ENCODE measurements at regions not wholly inside any gene's neighbourhood (a gene's known extent, or its start where the extent isn't known, plus 50 kb on each side); places are given as distances from the start of the nearest gene placed in this dataset.
"Not testable (repeated sequence)": the region's sequence is repeated elsewhere in the genome, so short reads cannot be mapped to it uniquely, and the experiment has no call there.

DNA sequence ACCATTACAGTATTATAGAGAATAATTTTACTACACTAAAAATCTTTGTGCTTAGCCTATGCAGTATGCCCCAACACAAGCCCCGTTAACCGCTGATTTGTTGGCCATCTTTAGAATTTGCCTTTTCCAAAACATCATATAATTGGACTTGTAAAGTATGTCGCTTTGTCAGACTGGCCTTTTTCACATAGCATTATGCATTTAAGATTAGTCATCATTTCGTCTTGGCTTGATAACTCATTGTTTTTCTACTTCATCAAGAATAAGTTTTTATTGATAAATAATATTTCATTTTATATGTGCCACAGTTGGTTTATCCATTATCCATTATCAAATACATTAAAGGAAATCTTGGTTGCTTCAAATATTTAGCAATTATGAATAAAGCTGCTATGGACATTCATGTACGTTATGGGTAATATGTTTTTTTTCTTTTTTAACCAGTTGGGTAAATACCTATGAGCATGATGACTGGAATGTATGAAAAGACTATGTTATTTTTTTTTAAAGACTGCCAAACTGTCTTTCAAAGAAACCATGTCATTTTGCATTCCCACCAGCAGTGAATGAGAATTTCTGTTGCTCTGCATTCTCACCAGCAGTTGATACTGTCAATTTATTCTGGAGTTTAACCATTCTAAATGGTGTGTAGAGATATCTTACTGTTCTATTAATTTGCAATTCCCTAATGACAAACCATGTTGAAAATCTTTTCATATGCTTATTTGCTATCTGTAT is 273.1 kb upstream of the KCND2 start:
- no peak overlapping the region for H3K4me3 ChIP-seq (ENCODE audit: low read length)
- no peaks in the 10 kb centered on the region for H3K9me2 ChIP-seq (replicated peaks; ENCODE audit: insufficient read depth, low read length)
- H3K79me2 ChIP-seq (ENCODE audit: low read length), result no peaks in the 10 kb centered on the region
- no peaks in the 10 kb centered on the region for H4K20me1 ChIP-seq (ENCODE audit: insufficient read depth, low read depth, low read length)
- no peak overlapping the region for H3K9ac ChIP-seq (ENCODE audit: low read length)
- no peaks in the 10 kb centered on the region for H3K4me1 ChIP-seq (ENCODE audit: low read length)
- no peaks in the 10 kb centered on the region for H3K36me3 ChIP-seq (ENCODE audit: insufficient read depth, low read length)
- H2AFZ ChIP-seq (ENCODE audit: low read length), result no peak overlapping the region
- H3K27ac ChIP-seq (ENCODE audit: low read length), result no peak overlapping the region
- peaks cover 5% of the 10 kb centered on the region for H3K9me3 ChIP-seq (ENCODE audit: low read length)
- H3K27me3 ChIP-seq (ENCODE audit: low read length), result no peaks in the 10 kb centered on the region
- H3K4me2 ChIP-seq (ENCODE audit: low read depth, low read length, poor library complexity, severe bottlenecking), result no peak overlapping the region
- DNase-seq, result no peak

DNA sequence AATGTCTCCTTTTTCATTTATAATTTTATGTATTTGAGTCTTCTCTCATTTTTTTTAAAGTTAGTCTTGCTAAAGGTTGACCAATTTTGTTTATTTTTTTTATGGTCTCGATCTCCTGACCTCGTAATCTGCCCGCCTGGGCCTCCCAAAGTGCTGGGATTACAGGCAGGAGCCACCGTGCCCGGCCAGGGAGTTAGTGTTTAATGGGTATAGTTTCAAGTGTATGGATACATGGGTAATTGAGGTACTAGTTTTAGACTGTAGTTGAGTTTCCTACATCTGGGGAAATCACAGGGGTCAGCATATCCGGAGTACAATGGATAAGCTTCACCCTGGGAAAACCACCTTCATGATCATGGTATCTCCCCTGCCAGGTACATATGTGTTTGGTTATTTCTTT is 267.3 kb upstream of the KCND2 start:
- Histone ChIP-seq H3K4me2 (ENCODE audit: low read depth, low read length, poor library complexity, severe bottlenecking) (no peak overlapping the region), H3K4me1 (ENCODE audit: low read length) (no peaks in the 10 kb centered on the region), H3K27me3 (ENCODE audit: low read length) (no peaks in the 10 kb centered on the region), H3K9ac (ENCODE audit: low read length) (no peak overlapping the region), H3K36me3 (ENCODE audit: insufficient read depth, low read length) (no peaks in the 10 kb centered on the region), H3K79me2 (ENCODE audit: low read length) (no peaks in the 10 kb centered on the region), H2AFZ (ENCODE audit: low read length) (no peak overlapping the region), H3K4me3 (ENCODE audit: low read length) (no peak overlapping the region), H3K27ac (ENCODE audit: low read length) (no peak overlapping the region), H3K9me2 (replicated peaks; ENCODE audit: insufficient read depth, low read length) (no peaks in the 10 kb centered on the region), H3K9me3 (ENCODE audit: low read length) (peaks cover 14% of the 10 kb centered on the region), H4K20me1 (ENCODE audit: insufficient read depth, low read depth, low read length) (no peaks in the 10 kb centered on the region)
- no peak for DNase-seq

DNA sequence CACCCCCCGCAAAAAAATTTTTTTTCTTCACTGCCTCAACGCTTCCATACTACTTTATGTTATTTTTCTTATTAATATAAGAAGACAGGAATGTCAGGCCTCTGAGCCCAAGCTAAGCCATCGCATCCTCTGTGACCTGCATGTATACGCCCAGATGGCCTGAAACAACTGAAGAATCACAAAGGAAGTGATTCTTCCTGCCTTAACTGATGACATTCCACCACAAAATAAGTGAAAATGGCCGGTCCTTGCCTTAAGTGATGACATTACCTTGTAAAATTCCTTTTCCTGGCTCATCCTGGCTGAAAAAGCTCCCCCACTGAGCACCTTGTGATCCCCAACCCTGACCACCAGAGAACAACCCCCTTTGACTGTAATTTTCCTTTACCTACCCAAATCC is 258.7 kb upstream of the KCND2 start:
- not testable (repeated sequence) for H3K9me2 ChIP-seq (replicated peaks; ENCODE audit: insufficient read depth, low read length); H3K4me1 ChIP-seq (ENCODE audit: low read length); H2AFZ ChIP-seq (ENCODE audit: low read length); H3K9ac ChIP-seq (ENCODE audit: low read length); H3K27ac ChIP-seq (ENCODE audit: low read length); H3K27me3 ChIP-seq (ENCODE audit: low read length); H3K4me3 ChIP-seq (ENCODE audit: low read length); H3K79me2 ChIP-seq (ENCODE audit: low read length); H3K9me3 ChIP-seq (ENCODE audit: low read length); DNase-seq; H4K20me1 ChIP-seq (ENCODE audit: insufficient read depth, low read depth, low read length); H3K36me3 ChIP-seq (ENCODE audit: insufficient read depth, low read length); H3K4me2 ChIP-seq (ENCODE audit: low read depth, low read length, poor library complexity, severe bottlenecking)

DNA sequence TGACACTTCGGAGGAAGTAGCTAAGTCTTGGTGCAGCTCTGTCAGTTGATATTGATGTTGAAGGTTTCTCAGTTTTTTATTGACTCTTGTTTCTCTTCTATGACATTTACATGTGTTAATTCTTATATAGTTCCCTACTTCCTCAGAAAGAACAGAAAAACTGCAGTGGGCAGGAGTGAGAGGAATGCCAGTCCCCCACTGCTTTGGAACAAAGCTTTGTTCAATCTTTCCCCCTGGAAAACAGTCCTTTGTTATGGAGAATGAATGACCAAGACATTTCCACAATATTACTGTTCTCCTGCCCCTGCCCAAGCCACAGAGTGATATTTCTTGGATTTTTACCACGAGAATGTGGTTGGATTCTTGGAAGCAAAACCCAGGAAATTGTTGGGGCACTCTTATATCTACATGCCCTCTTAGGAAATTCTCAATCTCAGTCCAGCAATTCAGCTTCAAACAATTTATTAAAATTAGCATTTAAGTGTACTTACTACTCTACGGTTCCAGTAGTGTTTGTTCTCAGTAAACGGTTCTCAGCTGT is 258.0 kb upstream of the KCND2 start:
- no peak overlapping the region for H3K4me3 ChIP-seq (ENCODE audit: low read length)
- no peak overlapping the region for H2AFZ ChIP-seq (ENCODE audit: low read length)
- no peak overlapping the region for H3K27ac ChIP-seq (ENCODE audit: low read length)
- no peaks in the 10 kb centered on the region for H3K9me2 ChIP-seq (replicated peaks; ENCODE audit: insufficient read depth, low read length)
- H3K4me1 ChIP-seq (ENCODE audit: low read length), result no peaks in the 10 kb centered on the region
- no peak for DNase-seq
- no peak overlapping the region for H3K4me2 ChIP-seq (ENCODE audit: low read depth, low read length, poor library complexity, severe bottlenecking)
- no peaks in the 10 kb centered on the region for H3K36me3 ChIP-seq (ENCODE audit: insufficient read depth, low read length)
- H3K79me2 ChIP-seq (ENCODE audit: low read length), result no peaks in the 10 kb centered on the region
- peaks cover 3% of the 10 kb centered on the region; the same call in 1 of the 2 replicates for H3K9me3 ChIP-seq (ENCODE audit: low read length)
- H4K20me1 ChIP-seq (ENCODE audit: insufficient read depth, low read depth, low read length), result no peaks in the 10 kb centered on the region
- no peaks in the 10 kb centered on the region for H3K27me3 ChIP-seq (ENCODE audit: low read length)
- no peak overlapping the region for H3K9ac ChIP-seq (ENCODE audit: low read length)

DNA sequence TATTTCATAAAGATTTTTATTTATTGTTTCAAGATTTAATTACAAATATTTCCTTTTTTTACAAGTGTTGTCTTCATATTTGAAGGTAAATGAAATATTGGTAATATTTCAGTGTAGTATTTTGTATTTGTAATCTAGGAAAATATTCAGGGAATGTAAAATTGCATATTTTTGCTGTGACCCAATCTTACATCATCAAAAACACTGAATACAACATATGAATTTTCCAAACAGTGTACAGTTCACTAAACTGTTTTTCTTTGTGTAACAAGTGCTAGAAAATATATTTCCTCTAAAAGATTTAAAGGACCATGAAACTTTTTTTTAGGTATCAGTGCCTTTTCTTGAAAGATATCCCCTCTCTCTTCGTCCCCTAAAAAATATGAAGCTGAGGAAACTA is 251.9 kb upstream of the KCND2 start:
- Histone ChIP-seq H3K79me2 (ENCODE audit: low read length) (no peaks in the 10 kb centered on the region), H3K9me3 (ENCODE audit: low read length) (peaks cover 17% of the 10 kb centered on the region), H3K9me2 (replicated peaks; ENCODE audit: insufficient read depth, low read length) (no peaks in the 10 kb centered on the region), H3K4me2 (ENCODE audit: low read depth, low read length, poor library complexity, severe bottlenecking) (no peak overlapping the region), H3K4me1 (ENCODE audit: low read length) (no peaks in the 10 kb centered on the region), H3K27me3 (ENCODE audit: low read length) (no peaks in the 10 kb centered on the region), H3K9ac (ENCODE audit: low read length) (no peak overlapping the region), H3K27ac (ENCODE audit: low read length) (no peak overlapping the region), H3K4me3 (ENCODE audit: low read length) (no peak overlapping the region), H3K36me3 (ENCODE audit: insufficient read depth, low read length) (no peaks in the 10 kb centered on the region), H4K20me1 (ENCODE audit: insufficient read depth, low read depth, low read length) (no peaks in the 10 kb centered on the region), H2AFZ (ENCODE audit: low read length) (no peak overlapping the region)
- DNase-seq, result no peak

DNA sequence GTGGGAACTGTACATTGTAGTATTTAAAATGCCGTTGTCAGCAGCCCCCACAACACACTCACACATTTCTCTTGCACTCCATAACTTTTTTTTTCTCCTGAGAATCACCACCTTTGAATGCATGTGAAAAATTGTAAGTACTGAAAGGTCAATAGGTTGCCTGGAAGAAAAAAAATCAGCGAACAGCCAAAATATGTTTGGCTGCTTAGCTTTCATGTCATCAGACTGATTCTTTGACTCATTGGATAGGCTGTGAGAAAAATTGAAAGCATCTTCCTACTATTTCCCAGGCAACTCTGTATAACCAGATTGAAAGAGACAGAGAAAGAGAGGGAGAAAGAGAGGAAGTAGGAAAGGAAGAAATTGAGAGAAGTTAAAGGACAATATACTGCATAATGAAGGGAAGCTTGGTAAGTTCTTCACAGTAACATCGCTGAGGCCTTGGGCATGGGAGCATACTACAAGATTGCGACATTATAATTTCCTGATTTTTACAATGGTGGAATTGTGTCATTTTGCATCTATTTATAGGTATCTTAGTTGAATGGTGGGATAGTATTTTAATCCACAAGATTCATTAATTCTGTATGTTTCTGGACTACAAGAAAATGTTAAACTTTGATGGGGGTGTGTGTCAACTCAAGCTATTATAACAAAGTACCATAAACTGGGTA is 249.3 kb upstream of the KCND2 start:
- DNase-seq, result no peak
- no peaks in the 10 kb centered on the region for H3K36me3 ChIP-seq (ENCODE audit: insufficient read depth, low read length)
- no peak overlapping the region for H3K27ac ChIP-seq (ENCODE audit: low read length)
- no peaks in the 10 kb centered on the region for H3K79me2 ChIP-seq (ENCODE audit: low read length)
- H2AFZ ChIP-seq (ENCODE audit: low read length), result no peak overlapping the region
- no peak overlapping the region for H3K9ac ChIP-seq (ENCODE audit: low read length)
- H3K4me1 ChIP-seq (ENCODE audit: low read length), result no peaks in the 10 kb centered on the region
- H3K9me3 ChIP-seq (ENCODE audit: low read length), result peaks cover 14% of the 10 kb centered on the region
- H4K20me1 ChIP-seq (ENCODE audit: insufficient read depth, low read depth, low read length), result no peaks in the 10 kb centered on the region
- no peaks in the 10 kb centered on the region for H3K27me3 ChIP-seq (ENCODE audit: low read length)
- H3K4me3 ChIP-seq (ENCODE audit: low read length), result no peak overlapping the region
- H3K4me2 ChIP-seq (ENCODE audit: low read depth, low read length, poor library complexity, severe bottlenecking), result no peak overlapping the region
- no peaks in the 10 kb centered on the region for H3K9me2 ChIP-seq (replicated peaks; ENCODE audit: insufficient read depth, low read length)

DNA sequence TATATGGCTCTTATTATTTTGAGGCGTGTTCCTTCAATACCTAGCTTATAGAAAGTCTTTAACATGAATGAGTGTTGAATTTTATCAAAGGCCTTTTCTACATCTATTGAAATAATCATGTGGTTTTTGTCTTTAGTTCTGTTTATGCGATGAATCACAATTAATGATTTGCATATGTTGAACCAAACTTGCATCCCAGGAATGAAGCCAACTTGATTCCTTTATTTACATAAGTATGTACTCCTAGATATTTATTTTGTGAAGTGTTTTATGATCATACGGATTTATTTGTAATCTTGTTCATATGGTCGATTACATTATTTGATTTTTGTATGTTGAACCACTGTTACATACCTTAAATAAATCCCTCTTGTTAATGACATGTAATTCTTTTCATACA is 244.3 kb upstream of the KCND2 start:
- Histone ChIP-seq H3K9me3 (ENCODE audit: low read length) (peaks cover 16% of the 10 kb centered on the region), H3K4me2 (ENCODE audit: low read depth, low read length, poor library complexity, severe bottlenecking) (no peak overlapping the region), H3K27ac (ENCODE audit: low read length) (no peak overlapping the region), H3K9ac (ENCODE audit: low read length) (no peak overlapping the region), H3K9me2 (replicated peaks; ENCODE audit: insufficient read depth, low read length) (no peaks in the 10 kb centered on the region), H3K27me3 (ENCODE audit: low read length) (no peaks in the 10 kb centered on the region), H2AFZ (ENCODE audit: low read length) (no peak overlapping the region), H4K20me1 (ENCODE audit: insufficient read depth, low read depth, low read length) (no peaks in the 10 kb centered on the region), H3K4me1 (ENCODE audit: low read length) (no peaks in the 10 kb centered on the region), H3K79me2 (ENCODE audit: low read length) (no peaks in the 10 kb centered on the region), H3K36me3 (ENCODE audit: insufficient read depth, low read length) (no peaks in the 10 kb centered on the region), H3K4me3 (ENCODE audit: low read length) (no peak overlapping the region)
- DNase-seq, result no peak

DNA sequence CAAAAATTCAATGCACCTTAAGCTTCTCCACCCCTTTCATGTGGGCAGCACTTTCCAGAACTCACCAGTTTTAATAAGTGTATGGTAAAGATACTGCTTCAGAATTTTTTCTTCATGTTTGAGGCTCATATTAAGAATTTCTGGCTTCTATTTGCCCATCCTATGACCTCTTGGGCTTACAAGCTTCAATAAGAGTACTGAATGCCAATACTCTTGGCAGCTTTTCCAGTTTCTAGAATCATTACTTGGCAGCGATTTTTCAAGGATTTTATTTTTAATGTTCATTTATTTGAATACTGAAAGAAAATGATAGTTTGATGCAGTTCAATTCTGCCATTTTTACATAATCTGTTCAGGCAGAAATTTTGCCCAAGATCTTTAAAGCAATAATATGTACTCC is 242.1 kb upstream of the KCND2 start:
- H3K4me3 ChIP-seq (ENCODE audit: low read length), result no peak overlapping the region
- no peak overlapping the region for H2AFZ ChIP-seq (ENCODE audit: low read length)
- no peaks in the 10 kb centered on the region for H3K36me3 ChIP-seq (ENCODE audit: insufficient read depth, low read length)
- H3K4me1 ChIP-seq (ENCODE audit: low read length), result no peaks in the 10 kb centered on the region
- H3K9me3 ChIP-seq (ENCODE audit: low read length), result peaks cover 13% of the 10 kb centered on the region
- no peaks in the 10 kb centered on the region for H3K9me2 ChIP-seq (replicated peaks; ENCODE audit: insufficient read depth, low read length)
- H3K4me2 ChIP-seq (ENCODE audit: low read depth, low read length, poor library complexity, severe bottlenecking), result no peak overlapping the region
- H3K27me3 ChIP-seq (ENCODE audit: low read length), result no peaks in the 10 kb centered on the region
- no peak overlapping the region for H3K27ac ChIP-seq (ENCODE audit: low read length)
- no peak for DNase-seq
- no peak overlapping the region for H3K9ac ChIP-seq (ENCODE audit: low read length)
- no peaks in the 10 kb centered on the region for H3K79me2 ChIP-seq (ENCODE audit: low read length)
- no peaks in the 10 kb centered on the region for H4K20me1 ChIP-seq (ENCODE audit: insufficient read depth, low read depth, low read length)
